VCaP (cell line): ENCODE measurements at regions not wholly inside any gene's neighbourhood (a gene's known extent, or its start where the extent isn't known, plus 50 kb on each side); places are given as distances from the start of the nearest gene placed in this dataset.

Source experiments
- H3K27ac ChIP-seq: fragments of 450-650 bp; 2 replicates; pipeline ENCODE4 v1.5.1; 2017
- TF ChIP-seq, protein P1 (sequence below): fragments of 450-650 bp; conservative IDR thresholded peaks from 2 replicates; pipeline ENCODE4 v1.5.1; 2017; ENCODE audit warnings: mild to moderate bottlenecking, moderate library complexity

DNA sequence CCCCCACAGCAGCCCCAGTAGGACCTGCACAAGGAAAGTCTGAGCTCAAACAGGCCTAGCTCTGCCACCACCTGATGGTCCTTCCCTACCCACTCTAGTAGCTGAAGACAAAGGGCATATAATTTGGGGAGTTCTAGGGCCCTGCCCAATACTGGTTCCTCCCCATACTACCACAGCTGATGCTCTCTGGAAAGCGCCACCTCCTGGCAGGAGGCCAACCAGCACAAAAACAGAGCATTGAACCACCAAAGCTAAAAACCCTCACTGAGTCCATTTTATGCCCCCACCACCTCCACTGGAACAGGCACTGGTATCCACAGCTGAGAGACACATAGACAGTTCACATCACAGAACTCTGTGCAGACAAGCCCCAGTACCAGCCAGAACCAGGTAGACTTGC lies 1276.8 kb downstream of the OLFM4 start:
- TF ChIP-seq, protein P1, sequence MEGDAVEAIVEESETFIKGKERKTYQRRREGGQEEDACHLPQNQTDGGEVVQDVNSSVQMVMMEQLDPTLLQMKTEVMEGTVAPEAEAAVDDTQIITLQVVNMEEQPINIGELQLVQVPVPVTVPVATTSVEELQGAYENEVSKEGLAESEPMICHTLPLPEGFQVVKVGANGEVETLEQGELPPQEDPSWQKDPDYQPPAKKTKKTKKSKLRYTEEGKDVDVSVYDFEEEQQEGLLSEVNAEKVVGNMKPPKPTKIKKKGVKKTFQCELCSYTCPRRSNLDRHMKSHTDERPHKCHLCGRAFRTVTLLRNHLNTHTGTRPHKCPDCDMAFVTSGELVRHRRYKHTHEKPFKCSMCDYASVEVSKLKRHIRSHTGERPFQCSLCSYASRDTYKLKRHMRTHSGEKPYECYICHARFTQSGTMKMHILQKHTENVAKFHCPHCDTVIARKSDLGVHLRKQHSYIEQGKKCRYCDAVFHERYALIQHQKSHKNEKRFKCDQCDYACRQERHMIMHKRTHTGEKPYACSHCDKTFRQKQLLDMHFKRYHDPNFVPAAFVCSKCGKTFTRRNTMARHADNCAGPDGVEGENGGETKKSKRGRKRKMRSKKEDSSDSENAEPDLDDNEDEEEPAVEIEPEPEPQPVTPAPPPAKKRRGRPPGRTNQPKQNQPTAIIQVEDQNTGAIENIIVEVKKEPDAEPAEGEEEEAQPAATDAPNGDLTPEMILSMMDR = no peak
- no peak overlapping the region for H3K27ac ChIP-seq

DNA sequence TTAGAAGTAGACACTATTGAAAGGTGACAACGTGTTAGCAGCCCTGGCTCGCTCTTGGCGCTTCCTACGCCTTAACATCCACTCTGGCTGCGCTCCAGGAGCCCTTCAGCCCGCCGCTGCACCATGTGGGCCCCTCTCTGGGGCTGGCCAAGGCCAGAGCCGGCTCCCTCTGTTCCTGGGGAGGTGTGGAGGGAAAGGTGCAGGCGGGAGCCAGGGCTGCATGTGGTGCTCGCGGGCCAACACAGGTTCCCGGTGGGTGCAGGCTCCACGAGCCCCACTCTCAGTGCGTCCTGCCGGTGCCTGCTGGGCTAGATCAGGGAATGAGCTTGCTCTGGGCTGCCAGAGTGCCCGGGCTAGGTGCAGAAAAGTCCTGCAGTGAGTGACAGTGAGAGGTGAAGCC lies 1284.3 kb downstream of the OLFM4 start:
- H3K27ac ChIP-seq = no peak overlapping the region
- TF ChIP-seq, protein P1 = no peak

DNA sequence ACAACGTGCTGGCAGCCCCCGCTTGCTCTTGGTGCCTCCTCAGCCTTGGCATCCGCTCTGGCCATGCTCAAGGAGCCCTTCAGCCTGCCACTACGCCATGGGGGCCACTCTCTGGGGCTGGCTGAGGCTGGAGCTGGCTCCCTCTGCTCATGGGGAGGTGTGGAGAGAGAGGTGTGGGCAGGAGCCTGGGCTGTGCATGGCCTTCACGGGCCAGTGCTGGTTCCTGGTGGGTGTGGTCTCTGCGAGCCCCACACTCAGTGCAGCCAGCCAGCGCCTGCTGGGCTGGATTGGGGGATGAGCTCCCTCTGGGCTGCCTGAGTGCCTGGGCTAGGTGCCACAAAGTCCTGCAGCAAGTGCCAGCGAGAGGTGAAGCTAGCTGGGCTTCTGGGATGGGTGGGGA lies 1289.1 kb downstream of the OLFM4 start:
- no peak overlapping the region for H3K27ac ChIP-seq
- TF ChIP-seq, protein P1 = no peak

DNA sequence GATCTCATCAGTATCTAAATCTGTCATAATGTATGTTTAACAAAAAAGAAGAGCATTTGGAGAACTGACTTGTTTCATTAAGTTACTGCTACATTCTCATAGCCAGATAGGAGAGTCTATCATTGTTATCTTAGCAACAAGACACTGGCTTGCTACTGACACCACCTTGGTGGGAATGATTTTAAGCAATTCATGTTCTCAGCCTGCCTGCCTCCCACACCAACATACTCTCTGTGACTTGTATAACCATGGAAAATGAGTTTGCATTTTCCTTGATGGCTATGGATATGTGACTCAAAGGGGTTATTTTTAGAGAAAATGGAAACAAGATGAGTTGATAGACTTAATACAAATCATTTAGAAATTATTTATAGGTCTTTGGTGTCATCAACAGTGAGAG lies 1308.9 kb downstream of the OLFM4 start:
- no peak overlapping the region for H3K27ac ChIP-seq
- TF ChIP-seq, protein P1 = no peak

DNA sequence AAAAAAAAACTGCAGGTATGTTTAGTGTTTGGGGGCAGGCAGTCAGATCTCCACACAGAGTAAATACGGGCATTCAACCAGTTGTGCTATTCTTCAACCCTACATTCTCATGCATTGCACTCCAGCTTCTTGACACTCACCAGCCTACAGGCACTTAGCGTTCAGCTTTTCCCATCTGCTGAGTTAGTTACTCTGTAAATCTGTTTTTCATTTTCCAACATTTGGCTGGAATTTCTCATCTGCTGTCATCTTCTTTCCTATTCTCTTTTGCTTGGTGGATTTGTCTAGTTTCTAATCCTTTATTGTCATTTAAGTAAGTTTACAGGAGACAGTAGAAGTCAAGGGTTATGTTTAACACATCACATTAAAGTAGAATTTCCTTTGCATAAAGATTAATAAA lies 1318.9 kb downstream of the OLFM4 start:
- H3K27ac ChIP-seq = no peak overlapping the region
- TF ChIP-seq, protein P1 = no peak

DNA sequence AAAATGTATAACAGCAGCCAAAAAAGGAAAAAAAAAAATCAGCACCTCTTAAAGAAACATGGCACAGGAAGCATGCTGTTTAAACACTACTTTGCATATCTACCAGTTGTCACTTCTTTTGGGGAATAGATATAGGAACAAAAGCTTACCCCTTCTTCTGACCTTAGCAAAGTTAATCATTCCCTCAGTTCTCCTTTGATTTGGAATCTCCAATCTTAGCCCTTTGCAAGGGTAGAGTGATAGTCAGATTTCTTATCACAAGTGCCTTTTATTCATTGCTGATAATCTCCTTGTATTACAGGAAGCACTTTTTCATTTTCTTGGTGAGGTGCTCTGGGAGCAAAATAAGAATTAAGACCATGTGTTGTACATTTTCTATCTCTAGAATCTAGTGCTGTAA lies 1327.6 kb downstream of the OLFM4 start:
- TF ChIP-seq, protein P1 = no peak
- H3K27ac ChIP-seq = no peak overlapping the region

DNA sequence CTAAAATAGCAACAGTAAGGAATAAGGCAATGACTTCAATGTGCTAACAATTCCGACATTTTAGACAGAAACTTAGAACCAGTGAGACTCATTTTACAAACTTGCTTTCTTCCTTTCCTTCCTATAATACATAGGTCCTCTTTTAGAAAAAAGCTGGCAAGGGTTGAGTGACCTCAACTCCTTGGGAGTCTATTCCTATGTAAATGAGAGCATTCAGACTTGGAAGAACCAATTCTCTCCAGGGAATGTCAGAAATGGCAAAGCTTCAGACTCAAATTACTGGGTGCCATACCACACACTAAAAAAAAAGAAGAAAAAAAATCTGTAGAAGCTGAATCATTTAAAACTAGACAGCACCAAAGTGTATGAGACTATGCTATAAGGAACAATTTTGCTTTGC lies 1328.2 kb downstream of the OLFM4 start:
- H3K27ac ChIP-seq = no peak overlapping the region
- TF ChIP-seq, protein P1 = no peak
